ENCODE measurements at regions not wholly inside any gene's neighbourhood (a gene's known extent, or its start where the extent isn't known, plus 50 kb on each side); places are given as distances from the start of the nearest gene placed in this dataset.

DNA sequence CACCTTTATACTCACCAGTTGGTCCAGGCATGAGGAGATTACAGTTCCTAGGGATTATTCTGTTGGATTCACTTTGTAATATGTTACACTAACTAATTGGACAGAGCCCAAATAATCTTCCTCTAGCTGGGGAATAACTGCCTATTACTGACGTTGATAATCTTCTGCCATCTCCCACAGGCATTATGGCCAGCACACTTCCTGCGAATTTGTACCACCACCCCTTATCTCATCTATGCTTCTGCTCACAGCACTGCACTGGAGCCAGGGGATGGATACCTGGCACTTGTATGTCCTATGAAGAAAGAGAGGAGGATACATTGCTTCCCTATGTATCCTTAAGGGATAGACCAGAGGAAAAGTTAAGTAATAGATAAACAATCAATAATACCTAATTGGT lies 494.8 kb upstream of the MAN1A1 start:
- no peak overlapping the region for H3K4me3 ChIP-seq (ENCODE audit: insufficient read depth, low read depth, low read length)
- WGBS, 2 experiments (ENCODE audit: extremely low coverage in 2 of 2, insufficient read length in 1 of 2): no CpG with 5 or more reads among the region's 2 CpGs
- TF ChIP-seq RAD21 (IDR thresholded peaks at IDR 0.05; ENCODE audit: low read length) (no peak), MAZ (IDR thresholded peaks at IDR 0.05; ENCODE audit: borderline replicate concordance, low read depth, low read length) (no peak), MXI1 (IDR thresholded peaks at IDR 0.05; ENCODE audit: borderline replicate concordance, low read depth, low read length) (no peak), SMC3 (IDR thresholded peaks at IDR 0.05; ENCODE audit: low read depth, low read length) (no peak), RFX5 (IDR thresholded peaks at IDR 0.05; ENCODE audit: low read depth, low read length) (no peak), MAFK (IDR thresholded peaks at IDR 0.05; ENCODE audit: low read depth, low read length) (no peak), BHLHE40 (IDR thresholded peaks at IDR 0.05; ENCODE audit: low read depth, low read length) (no peak), FOS (IDR thresholded peaks at IDR 0.05; ENCODE audit: low read depth, low read length) (no peak), CEBPB (IDR thresholded peaks at IDR 0.05; ENCODE audit: low read depth, low read length) (no peak), CHD1 (IDR thresholded peaks at IDR 0.05; ENCODE audit: low read depth, low read length) (no peak), RCOR1 (IDR thresholded peaks at IDR 0.05; ENCODE audit: insufficient replicate concordance, low read length) (no peak), POLR2A (IDR thresholded peaks at IDR 0.05; ENCODE audit: low read depth, low read length) (no peak), NFE2L2 (IDR thresholded peaks at IDR 0.05; ENCODE audit: low read depth, low read length) (no peak)
- TF ChIP-seq, protein P1, sequence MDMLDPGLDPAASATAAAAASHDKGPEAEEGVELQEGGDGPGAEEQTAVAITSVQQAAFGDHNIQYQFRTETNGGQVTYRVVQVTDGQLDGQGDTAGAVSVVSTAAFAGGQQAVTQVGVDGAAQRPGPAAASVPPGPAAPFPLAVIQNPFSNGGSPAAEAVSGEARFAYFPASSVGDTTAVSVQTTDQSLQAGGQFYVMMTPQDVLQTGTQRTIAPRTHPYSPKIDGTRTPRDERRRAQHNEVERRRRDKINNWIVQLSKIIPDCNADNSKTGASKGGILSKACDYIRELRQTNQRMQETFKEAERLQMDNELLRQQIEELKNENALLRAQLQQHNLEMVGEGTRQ (IDR thresholded peaks at IDR 0.05; ENCODE audit: low read depth, low read length): no peak
- TF ChIP-seq, protein P2, sequence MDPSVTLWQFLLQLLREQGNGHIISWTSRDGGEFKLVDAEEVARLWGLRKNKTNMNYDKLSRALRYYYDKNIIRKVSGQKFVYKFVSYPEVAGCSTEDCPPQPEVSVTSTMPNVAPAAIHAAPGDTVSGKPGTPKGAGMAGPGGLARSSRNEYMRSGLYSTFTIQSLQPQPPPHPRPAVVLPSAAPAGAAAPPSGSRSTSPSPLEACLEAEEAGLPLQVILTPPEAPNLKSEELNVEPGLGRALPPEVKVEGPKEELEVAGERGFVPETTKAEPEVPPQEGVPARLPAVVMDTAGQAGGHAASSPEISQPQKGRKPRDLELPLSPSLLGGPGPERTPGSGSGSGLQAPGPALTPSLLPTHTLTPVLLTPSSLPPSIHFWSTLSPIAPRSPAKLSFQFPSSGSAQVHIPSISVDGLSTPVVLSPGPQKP (IDR thresholded peaks at IDR 0.05; ENCODE audit: borderline replicate concordance, low read depth, low read length): no peak
- TF ChIP-seq, protein P3, sequence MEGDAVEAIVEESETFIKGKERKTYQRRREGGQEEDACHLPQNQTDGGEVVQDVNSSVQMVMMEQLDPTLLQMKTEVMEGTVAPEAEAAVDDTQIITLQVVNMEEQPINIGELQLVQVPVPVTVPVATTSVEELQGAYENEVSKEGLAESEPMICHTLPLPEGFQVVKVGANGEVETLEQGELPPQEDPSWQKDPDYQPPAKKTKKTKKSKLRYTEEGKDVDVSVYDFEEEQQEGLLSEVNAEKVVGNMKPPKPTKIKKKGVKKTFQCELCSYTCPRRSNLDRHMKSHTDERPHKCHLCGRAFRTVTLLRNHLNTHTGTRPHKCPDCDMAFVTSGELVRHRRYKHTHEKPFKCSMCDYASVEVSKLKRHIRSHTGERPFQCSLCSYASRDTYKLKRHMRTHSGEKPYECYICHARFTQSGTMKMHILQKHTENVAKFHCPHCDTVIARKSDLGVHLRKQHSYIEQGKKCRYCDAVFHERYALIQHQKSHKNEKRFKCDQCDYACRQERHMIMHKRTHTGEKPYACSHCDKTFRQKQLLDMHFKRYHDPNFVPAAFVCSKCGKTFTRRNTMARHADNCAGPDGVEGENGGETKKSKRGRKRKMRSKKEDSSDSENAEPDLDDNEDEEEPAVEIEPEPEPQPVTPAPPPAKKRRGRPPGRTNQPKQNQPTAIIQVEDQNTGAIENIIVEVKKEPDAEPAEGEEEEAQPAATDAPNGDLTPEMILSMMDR (conservative IDR thresholded peaks at IDR 0.05; ENCODE audit: low read depth, low read length): no peak
- H2AK9ac ChIP-seq (replicated peaks; ENCODE audit: low read depth, low read length, poor library complexity): no peak overlapping the region
- in situ Hi-C loops (cut with MboI; ENCODE audit: low sequenced_read_pairs) (no loop called here), dilution Hi-C loops (cut with HindIII; ENCODE audit: low sequenced_read_pairs, unreplicated experiment) (no loop called here), intact Hi-C loops (cut with micrococcal nuclease) (no loop called here)
- no peak overlapping the region for H2BK15ac ChIP-seq (ENCODE audit: low read depth, low read length)
- no peaks in the 10 kb centered on the region for H3K79me1 ChIP-seq (ENCODE audit: low read depth in 1 of 2, low read length in 2 of 2)
- ChIA-PET POLR2A (ENCODE audit: unreplicated experiment) (no interaction called here), CTCF (no interaction called here)
- H3K9me3 ChIP-seq (ENCODE audit: control insufficient read depth, insufficient read depth, low read length): peaks cover 3% of the 10 kb centered on the region; the same call in 1 of the 2 replicates
- H2AFZ ChIP-seq (replicated peaks; ENCODE audit: low read length, poor library complexity): no peak overlapping the region
- H4K5ac ChIP-seq (ENCODE audit: low read depth, low read length): no peak overlapping the region
- no peak overlapping the region for H2AK5ac ChIP-seq (ENCODE audit: low read depth, low read length)
- H3K23ac ChIP-seq (ENCODE audit: low read depth, low read length): no peak overlapping the region
- H3K4me1 ChIP-seq (ENCODE audit: control insufficient read depth, insufficient read depth, low read length): no peaks in the 10 kb centered on the region
- no peak overlapping the region for H3K9ac ChIP-seq (ENCODE audit: low read depth, low read length)
- H3K27me3 ChIP-seq (ENCODE audit: control insufficient read depth, insufficient read depth, low read length): no peaks in the 10 kb centered on the region
- H3K56ac ChIP-seq (ENCODE audit: extremely low read depth, insufficient read depth, low read length): no peak overlapping the region
- H3K27ac ChIP-seq (ENCODE audit: insufficient read depth, low read length): no peak overlapping the region
- H2BK5ac ChIP-seq (ENCODE audit: low read depth, low read length, poor library complexity, severe bottlenecking): no peak overlapping the region
- H3K36me3 ChIP-seq (ENCODE audit: control insufficient read depth, insufficient read depth, low read length): no peaks in the 10 kb centered on the region
- DNase-seq: no peak
- ATAC-seq (ENCODE audit: low read depth): no peak
- H3K9me1 ChIP-seq (ENCODE audit: insufficient read depth, low read length): no peaks in the 10 kb centered on the region
- no TSS peak for BruUV-seq (replicated peaks)
- H3K14ac ChIP-seq (replicated peaks; ENCODE audit: low read depth, low read length): no peak overlapping the region
- no peak overlapping the region for H3K18ac ChIP-seq (ENCODE audit: low read depth, low read length)
- H2BK120ac ChIP-seq (ENCODE audit: low read depth, low read length): no peak overlapping the region
- H4K8ac ChIP-seq (ENCODE audit: low read depth in 2 of 2, low read length in 2 of 2): no peak overlapping the region
- H3K4me2 ChIP-seq (ENCODE audit: low read depth, low read length): no peak overlapping the region
- H4K20me1 ChIP-seq (ENCODE audit: insufficient read depth, low read length): no peaks in the 10 kb centered on the region
- H4K91ac ChIP-seq (ENCODE audit: insufficient read depth, low read depth, low read length): no peak overlapping the region
- H2BK20ac ChIP-seq (ENCODE audit: low read depth, low read length): no peak overlapping the region
- H3K4ac ChIP-seq (ENCODE audit: low read depth, low read length): no peak overlapping the region

All from IMR-90 (cell line).